Left ventricle myocardium inferior (tissue), 1 donor: ENCODE measurements at regions not wholly inside any gene's neighbourhood (a gene's known extent, or its start where the extent isn't known, plus 50 kb on each side); places are given as distances from the start of the nearest gene placed in this dataset.

Experiments
- DNase-seq: peaks from one replicate; pipeline ENCODE4 v3.0.0-alpha.2; 2020
- H3K27ac ChIP-seq: fragments of 200-600 bp; replicated peaks from 2 replicates; pipeline ENCODE4 v1.8.0; 2021
- H3K27me3 ChIP-seq: fragments of 200-600 bp; 2 replicates; pipeline ENCODE4 v1.8.0; 2021; ENCODE audit warnings: low read depth
- H3K36me3 ChIP-seq: fragments of 200-600 bp; 2 replicates; pipeline ENCODE4 v1.8.0; 2021
- H3K4me1 ChIP-seq: fragments of 200-600 bp; 2 replicates; pipeline ENCODE4 v1.8.0; 2021
- H3K4me3 ChIP-seq: fragments of 200-600 bp; 2 replicates; pipeline ENCODE4 v1.8.0; 2021; ENCODE audit warnings: mild to moderate bottlenecking, moderate library complexity
- H3K9me3 ChIP-seq: fragments of 200-600 bp; replicated peaks from 2 replicates; pipeline ENCODE4 v1.8.0; 2021
- intact Hi-C: fragments of 100-400 bp; cut with micrococcal nuclease; formaldehyde crosslinking; loops from one replicate; pipeline ENCODE4 v1.11.0; 2022
- TF ChIP-seq, protein P1 (sequence below): fragments of 200-600 bp; IDR thresholded peaks from 2 replicates; pipeline ENCODE4 v1.8.0; 2021; ENCODE audit warnings: antibody characterized with exemption, mild to moderate bottlenecking, borderline replicate concordance
- donor health status: DM: no; HTN: yes; CAD: no; lungs with severe emphysema.

DNA sequence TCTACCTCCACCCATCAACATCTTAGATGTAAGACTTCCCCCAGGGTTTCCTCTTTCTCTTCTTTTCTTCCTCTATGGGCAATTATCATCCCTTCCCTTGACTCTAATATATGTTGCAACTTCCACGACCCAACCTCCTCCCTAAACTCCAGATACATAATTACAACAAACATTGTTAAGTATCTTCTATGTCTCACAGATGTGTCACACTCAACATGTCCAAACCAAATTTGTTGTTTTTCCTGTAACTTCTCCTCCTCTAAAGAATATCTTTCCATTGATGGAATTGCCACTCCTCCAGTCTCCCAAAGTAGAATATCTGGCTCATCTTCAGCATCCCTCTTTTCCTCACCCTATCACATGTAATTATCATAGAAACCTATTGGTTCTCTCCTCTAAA lies 314.2 kb downstream of the RWDD3 start:
- no peak overlapping the region for H3K27ac ChIP-seq
- peaks cover 9% of the 10 kb centered on the region for H3K27me3 ChIP-seq
- TF ChIP-seq, protein P1, sequence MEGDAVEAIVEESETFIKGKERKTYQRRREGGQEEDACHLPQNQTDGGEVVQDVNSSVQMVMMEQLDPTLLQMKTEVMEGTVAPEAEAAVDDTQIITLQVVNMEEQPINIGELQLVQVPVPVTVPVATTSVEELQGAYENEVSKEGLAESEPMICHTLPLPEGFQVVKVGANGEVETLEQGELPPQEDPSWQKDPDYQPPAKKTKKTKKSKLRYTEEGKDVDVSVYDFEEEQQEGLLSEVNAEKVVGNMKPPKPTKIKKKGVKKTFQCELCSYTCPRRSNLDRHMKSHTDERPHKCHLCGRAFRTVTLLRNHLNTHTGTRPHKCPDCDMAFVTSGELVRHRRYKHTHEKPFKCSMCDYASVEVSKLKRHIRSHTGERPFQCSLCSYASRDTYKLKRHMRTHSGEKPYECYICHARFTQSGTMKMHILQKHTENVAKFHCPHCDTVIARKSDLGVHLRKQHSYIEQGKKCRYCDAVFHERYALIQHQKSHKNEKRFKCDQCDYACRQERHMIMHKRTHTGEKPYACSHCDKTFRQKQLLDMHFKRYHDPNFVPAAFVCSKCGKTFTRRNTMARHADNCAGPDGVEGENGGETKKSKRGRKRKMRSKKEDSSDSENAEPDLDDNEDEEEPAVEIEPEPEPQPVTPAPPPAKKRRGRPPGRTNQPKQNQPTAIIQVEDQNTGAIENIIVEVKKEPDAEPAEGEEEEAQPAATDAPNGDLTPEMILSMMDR = no peak
- intact Hi-C loops = no loop called here
- no peaks in the 10 kb centered on the region for H3K9me3 ChIP-seq
- DNase-seq = no peak
- H3K36me3 ChIP-seq = no peaks in the 10 kb centered on the region
- no peaks in the 10 kb centered on the region for H3K4me1 ChIP-seq
- no peak overlapping the region for H3K4me3 ChIP-seq

DNA sequence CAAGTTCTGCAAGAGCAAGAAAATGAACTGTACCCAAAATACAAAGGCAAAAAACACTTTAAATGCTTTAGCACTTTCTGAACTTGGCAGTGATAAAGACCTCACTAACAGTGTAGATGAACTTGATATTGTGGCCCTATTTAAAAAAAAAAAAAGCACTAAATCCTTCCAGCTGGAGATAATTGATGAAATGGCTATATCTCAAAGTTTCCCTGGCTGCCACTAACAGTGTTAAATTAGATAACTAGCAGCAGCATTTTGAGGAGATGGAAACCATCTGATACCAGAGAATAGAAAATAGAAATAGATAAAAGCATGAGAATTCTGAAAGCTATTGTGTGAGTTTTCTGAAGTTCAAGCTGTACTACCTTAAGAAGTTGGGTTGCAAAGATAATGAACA lies 317.2 kb downstream of the RWDD3 start:
- peaks cover 3% of the 10 kb centered on the region for H3K9me3 ChIP-seq
- H3K4me1 ChIP-seq = no peaks in the 10 kb centered on the region
- no peak overlapping the region for H3K4me3 ChIP-seq
- peaks cover 9% of the 10 kb centered on the region for H3K27me3 ChIP-seq
- H3K36me3 ChIP-seq = no peaks in the 10 kb centered on the region
- TF ChIP-seq, protein P1 = no peak
- intact Hi-C loops = no loop called here
- DNase-seq = no peak
- no peak overlapping the region for H3K27ac ChIP-seq

DNA sequence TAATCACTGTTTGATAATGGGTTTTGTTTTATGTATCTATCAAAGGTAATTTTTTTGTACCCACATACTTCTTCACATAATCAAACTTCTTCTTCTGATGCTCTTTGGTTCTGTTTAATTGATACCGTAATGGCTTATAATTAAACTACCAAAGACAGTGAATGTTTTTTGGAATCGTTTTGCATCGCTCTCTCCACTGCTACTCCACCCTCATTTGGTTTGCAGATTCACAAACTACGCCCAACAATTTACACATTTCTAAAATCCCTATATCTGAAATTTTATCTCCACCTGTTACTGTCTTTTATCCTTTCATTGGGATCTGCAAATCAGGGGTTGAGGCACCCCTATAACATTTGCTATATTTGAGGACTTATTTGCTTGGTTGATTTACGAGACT lies 319.6 kb downstream of the RWDD3 start:
- Histone ChIP-seq H3K4me1 (no peaks in the 10 kb centered on the region), H3K4me3 (no peak overlapping the region), H3K9me3 (peaks cover 22% of the 10 kb centered on the region), H3K36me3 (no peaks in the 10 kb centered on the region), H3K27me3 (peaks cover 9% of the 10 kb centered on the region), H3K27ac (no peak overlapping the region)
- DNase-seq = no peak
- intact Hi-C loops = no loop called here
- TF ChIP-seq, protein P1 = no peak

DNA sequence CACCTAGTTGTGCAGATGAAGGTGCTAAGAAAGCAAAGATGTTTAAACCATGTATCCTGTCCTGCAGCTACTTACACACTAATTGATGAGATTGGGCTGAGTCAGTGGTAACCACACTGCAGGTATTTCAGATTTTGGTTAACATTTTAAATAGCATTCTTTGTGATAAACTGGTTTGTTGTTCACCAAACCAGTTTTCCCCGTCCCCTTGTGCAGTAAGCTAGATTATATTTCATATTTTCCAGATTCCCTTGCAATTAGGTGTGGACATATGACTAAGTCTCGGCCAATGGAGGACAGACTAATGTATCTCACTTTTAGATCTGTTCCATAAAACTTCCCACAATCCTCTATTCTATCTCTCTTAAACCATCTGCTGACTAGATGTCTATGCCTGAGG lies 320.4 kb downstream of the RWDD3 start:
- TF ChIP-seq, protein P1 = no peak
- H3K4me3 ChIP-seq = no peak overlapping the region
- no peak for DNase-seq
- H3K4me1 ChIP-seq = no peaks in the 10 kb centered on the region
- intact Hi-C loops = no loop called here
- H3K27ac ChIP-seq = no peak overlapping the region
- peaks cover 30% of the 10 kb centered on the region for H3K9me3 ChIP-seq
- peaks cover 9% of the 10 kb centered on the region for H3K27me3 ChIP-seq
- H3K36me3 ChIP-seq = no peaks in the 10 kb centered on the region

DNA sequence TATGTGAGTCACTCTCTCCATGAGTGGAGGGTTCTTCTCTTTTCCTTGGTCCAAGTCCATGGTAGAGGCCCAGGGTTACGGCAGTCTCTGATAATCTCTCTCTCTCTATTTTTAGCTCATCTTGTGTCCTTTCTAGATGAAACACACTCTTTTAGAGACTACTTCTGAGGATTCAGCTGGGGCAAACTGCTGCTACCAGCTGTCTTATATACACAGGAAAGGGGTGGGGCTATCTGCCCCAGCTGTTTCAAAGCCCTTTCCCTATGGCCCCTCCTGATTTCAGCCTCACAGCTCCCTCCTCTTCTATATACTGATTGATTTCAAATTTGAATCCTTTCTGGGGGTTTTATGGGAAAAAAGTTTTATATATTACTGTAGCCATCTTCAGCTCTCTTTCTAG lies 324.8 kb downstream of the RWDD3 start:
- TF ChIP-seq, protein P1 = no peak

DNA sequence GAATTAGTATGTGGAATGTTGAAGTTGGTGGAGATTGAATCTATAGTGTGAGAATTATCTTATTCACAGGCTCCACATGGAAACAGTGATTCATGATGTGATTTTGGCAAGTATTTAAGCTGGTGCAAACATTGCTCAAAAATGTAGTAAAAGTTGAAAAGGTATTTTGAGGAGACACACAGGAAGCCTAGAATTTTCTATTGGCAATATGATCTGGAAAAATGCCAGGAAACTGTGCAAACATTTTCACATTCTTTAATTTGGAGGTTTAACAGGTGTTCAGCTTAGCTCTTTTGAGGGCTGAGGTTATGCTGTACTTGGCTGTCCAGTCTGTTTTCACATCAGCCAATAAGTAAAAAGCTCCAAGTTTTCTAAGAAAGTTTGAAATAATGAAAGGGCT lies 327.3 kb downstream of the RWDD3 start:
- intact Hi-C loops = no loop called here
- TF ChIP-seq, protein P1 = no peak

More for the DNA sequence above, 324.8 kb downstream of the RWDD3 start:
- Histone ChIP-seq H3K36me3 (no peaks in the 10 kb centered on the region), H3K27ac (no peak overlapping the region), H3K4me1 (no peaks in the 10 kb centered on the region), H3K27me3 (no peaks in the 10 kb centered on the region), H3K9me3 (peaks cover 30% of the 10 kb centered on the region), H3K4me3 (no peak overlapping the region)
- intact Hi-C loops = no loop called here
- no peak for DNase-seq

More for the DNA sequence above, 327.3 kb downstream of the RWDD3 start:
- no peak for DNase-seq
- no peak overlapping the region for H3K4me3 ChIP-seq
- no peaks in the 10 kb centered on the region for H3K4me1 ChIP-seq
- no peaks in the 10 kb centered on the region for H3K27me3 ChIP-seq
- H3K36me3 ChIP-seq = no peaks in the 10 kb centered on the region
- H3K27ac ChIP-seq = no peak overlapping the region
- peaks cover 25% of the 10 kb centered on the region for H3K9me3 ChIP-seq
